GM18861 (cell line): ENCODE measurements at regions not wholly inside any gene's neighbourhood (a gene's known extent, or its start where the extent isn't known, plus 50 kb on each side); places are given as distances from the start of the nearest gene placed in this dataset.
"Not testable (repeated sequence)": the region's sequence is repeated elsewhere in the genome, so short reads cannot be mapped to it uniquely, and the experiment has no call there.

Experiments used
- ATAC-seq: cut with Tn5 transposase; IDR thresholded peaks from one replicate; pipeline ENCODE4 v1.9.1; 2021; ENCODE audit not compliant: unreplicated experiment

DNA sequence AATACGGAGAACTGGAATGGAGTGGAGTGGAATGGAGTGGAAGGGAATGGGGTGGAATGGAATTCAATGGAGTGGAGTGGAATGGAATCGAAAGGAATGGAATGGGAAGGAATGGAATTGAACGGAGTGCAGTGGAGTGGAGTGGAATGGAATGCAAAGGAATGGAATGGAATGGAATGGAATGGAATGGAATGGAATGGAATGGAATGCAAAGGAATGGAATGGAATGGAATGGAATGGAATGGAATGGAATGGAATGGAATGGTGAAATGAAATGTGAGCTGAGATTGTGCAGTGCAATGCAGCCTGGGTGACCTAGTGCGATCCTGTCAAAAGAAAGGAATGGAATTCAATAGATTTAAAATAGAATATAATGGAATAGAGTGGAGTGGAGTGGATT is 357.3 kb upstream of the WSB1 start:
- not testable (repeated sequence) for ATAC-seq

DNA sequence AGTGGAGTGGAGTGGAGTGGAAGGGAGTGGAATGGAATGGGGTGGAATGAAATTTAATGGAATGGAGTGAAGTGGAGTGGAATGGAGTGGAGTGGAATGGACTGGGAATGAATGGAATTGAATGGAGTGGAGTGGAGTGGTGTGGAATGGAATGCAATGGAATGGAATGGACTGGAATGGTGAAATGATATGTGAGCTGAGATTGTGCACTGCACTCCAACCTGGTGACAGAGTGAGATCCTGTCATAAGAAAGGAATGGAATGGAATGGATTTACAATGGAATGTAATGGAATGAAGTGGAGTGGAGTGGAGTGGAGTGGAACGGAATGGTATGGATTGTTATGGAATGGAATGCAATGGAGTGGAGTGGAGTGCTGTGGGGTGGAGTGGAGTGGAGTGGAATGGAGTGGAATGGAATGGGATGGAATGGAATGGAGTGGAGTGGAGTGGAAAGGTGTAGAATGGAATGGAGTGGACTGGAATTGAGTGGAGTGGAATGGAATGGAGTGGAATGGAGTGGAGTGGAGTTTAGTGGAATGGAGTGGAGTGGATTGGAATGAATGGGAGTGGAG is 356.1 kb upstream of the WSB1 start:
- ATAC-seq, result not testable (repeated sequence)

DNA sequence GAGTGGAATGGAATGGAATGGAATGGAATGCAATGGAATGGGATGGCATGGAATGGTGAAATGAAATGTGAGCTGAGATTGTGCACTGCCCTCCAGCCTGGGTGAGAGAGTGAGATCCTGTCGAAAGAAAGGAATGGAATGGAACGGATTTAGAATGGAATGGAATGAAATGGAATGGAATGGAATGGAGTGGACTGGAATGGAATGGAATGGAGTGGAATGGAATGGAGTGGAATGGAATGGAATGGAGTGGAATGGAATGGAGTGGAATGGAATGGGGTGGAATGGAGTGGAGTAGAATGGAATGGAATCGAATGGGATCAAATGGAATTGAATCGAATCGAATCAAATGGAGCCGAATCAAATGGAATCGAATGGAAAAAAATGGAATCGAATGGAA is 354.2 kb upstream of the WSB1 start:
- not testable (repeated sequence) for ATAC-seq

DNA sequence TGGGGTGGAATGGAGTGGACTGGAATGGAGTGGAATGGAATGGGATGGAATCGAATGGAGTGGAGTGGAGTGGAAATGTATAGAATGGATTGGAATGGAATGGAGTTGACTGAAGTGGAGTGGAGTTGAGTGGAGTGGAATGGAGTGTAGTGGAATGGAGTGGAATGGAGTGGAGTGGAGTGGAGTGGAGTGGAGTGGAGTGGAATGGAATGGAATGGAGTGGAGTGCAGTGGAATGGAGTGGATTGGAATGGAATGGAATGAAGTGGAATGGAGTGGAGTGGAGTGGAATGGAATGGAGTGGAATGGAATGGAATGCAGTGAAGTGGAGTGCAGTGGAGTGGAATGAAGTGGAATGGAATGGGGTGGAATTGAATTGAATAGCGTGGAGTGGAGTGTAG is 353.3 kb upstream of the WSB1 start:
- not testable (repeated sequence) for ATAC-seq

DNA sequence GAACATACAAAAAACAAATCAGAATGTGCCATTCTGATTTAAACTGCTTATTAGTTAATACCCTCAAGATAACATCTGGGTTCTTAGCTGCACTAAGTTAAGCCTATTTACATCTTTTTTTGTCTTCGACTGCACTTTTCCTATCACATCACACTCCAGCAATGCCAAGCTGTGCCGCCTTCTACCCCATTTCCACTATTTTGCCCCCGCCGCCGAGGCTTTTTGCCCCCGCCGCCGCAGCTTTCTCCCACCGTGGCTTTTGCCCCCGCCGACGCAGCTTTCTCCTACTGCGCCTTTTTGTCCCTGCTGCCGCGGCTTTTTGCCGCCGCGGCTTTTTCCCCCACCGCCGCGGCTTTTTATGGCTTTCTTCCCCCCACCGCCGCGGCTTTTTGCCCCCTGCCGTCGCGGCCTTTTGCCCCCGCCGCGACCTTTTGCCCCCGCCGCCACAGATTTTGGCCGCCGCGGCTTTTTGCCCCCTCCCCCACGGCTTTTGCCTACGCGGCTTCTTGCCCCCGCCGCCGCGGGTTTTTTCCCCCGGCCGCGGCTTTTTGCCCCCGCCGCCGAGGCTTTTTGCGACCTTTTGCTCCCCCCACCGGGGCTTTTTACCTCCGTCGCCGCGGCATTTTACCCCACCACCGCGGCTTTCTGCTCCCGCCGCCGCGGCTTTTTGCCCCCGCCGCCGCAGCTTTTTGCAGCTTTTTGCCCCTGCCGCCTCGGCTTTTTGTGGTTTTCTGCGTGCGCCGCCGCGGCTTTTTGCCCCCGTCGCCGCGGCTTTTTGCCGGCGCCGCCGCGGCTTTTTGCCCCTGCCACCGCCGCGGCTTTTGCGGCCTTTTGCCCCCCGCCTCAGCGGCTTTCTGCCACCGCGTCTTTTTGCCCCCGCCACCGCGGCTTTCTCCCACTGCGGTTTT is 331.4 kb upstream of the WSB1 start:
- no peak for ATAC-seq

DNA sequence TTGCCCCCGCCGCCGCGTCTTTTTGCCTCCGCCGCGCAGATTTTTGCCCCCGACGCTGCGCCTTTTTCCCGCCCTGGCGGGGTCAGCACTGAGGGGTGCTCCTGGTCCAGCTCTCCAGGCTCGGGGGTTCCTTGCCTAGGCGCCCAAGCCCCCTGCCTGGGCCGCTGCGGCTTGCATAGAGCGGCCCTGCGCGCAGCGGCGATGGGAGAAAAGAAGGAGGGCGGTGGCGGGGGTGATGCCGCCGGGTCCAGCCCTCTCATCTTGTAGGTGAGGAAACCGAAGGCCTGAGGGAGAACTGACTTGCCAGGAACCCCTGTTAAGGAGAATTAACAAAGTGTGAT is 330.8 kb upstream of the WSB1 start:
- no peak for ATAC-seq

DNA sequence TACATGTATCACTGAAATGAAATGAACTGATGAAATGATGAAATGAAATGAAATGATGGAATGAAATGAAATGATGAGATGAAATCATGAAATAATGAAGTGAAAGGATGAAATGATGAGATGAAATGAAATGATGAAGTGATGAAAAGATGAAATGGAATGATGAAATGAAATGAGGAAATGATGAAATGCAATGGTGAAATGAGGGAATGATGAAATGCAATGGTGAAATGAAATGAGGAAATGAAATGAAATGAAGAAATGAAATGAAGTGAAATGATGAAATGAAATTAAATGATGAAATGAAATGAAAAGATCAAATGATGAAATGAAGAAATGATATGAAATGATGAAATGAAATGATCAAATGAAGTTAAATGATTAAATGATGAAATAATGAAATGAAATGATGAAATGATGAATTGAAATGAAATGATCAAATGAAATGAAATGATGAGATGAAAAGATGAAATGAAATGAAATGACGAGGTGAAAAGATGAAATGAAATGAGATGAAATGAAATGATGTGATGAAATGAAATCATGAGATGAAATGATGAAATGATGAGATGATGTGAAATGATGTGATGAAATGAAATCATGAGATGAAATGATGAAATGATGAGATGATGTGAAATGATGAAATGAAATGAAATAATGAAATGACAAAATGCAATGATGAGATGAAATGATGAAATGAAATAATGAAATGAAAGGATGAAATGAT is 327.9 kb upstream of the WSB1 start:
- not testable (repeated sequence) for ATAC-seq

DNA sequence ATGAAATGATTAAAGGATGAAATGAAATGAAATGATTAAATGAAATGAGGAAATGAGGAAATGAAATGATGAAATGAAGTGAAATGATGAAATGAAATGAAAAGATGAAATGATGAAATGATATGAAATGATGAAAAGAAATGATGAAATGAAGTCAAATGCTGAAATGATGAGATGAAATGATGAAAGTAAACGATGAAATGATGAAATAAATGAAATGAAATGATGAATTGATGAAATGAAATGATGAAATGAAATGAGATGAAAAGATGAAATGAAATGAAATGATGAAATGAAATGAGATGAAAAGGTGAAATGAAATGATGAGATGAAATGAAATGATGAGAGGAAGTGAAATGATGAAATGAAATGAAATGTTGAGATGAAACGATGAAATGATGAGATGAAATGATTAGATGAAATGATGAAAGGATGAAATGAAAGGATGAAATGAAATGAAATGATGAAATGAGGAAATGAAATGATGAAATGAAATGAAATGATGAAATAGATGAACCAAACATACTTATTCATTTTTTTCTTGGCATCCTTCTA is 327.2 kb upstream of the WSB1 start:
- ATAC-seq, result not testable (repeated sequence)

DNA sequence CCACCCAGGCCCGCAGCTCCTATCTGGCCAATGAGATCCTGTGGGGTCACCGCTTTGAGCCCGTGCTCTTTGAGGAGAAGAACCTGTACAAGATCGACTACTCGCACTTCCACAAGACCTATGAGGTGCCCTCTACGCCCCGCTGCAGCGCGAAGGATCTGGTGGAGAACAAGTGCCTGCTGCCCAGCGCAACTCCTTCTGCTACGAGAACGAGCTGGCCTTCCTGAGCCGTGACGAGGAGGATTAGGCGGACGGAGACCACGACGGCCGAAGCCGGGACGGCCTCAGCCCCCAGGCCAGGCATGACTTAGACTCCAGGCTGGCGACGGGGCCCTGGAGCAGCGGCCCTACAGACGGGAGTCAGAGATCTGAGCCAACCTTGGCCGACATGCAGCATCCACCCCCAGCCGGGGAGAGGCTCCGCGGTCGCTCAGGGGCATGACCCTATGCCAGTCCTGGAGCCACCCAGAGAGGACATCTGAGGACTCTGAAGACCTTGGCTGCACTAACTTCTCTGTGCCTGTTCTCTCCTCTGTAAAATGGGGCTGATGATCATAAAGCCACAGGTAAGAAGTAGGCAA is 312.0 kb upstream of the WSB1 start:
- not testable (repeated sequence) for ATAC-seq

DNA sequence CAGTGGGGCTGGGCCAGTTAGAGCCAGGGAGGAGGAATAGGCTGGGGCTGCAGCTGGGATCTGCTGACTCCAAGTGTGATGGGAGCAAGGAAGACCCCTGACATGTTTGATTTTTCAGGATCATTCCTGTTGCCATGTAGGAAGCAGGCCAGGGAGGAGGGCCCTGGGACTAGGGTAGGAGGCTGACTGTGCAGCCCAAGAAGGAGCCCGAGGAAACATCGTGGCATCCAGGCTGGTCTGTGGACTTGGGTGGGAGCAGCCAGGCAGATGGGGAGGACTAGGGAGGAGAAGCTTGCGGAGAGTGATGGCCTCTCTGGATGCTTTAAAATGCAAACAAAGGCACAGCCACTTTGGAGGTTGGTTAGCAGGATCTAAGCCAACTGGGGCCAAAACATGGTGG is 311.4 kb upstream of the WSB1 start:
- ATAC-seq, result not testable (repeated sequence)

DNA sequence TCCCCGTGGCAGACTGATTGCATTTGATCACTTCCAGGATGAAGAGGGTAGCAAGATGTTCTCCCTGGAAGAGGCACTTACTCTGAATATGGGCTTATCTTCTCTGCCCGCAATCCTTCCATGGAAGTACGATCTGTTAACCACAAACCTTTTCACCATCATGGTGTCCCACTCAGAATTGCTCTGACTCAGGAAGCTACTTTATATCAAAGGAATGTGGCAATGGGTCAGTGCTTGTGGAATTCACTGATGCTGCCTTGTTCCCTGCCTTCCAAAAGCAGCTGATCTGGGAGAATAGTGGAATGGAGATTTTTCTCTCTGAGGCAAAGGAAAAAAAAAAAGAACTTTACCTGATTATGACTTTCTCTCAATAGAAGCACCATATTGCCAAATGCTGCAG is 306.1 kb upstream of the WSB1 start:
- not testable (repeated sequence) for ATAC-seq

DNA sequence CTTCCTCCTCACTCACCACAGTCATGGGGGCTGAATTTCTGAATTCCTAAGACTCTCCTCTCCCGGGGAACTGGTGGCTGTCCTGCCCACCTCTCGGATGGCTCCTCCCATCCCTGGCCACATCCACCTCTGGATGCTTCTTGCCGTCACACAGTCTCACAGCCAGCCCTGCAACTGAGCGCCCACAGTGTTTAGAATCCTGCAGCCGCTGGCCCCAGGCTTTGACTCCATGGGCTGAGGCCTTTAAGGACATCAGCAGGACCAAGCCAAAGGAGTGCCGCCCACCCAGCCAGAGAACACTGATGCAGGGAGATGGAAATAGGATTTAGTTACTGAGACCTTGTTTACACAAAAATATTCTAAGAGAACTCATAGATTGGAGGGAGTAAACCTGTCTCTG is 299.3 kb upstream of the WSB1 start:
- ATAC-seq, result not testable (repeated sequence)

DNA sequence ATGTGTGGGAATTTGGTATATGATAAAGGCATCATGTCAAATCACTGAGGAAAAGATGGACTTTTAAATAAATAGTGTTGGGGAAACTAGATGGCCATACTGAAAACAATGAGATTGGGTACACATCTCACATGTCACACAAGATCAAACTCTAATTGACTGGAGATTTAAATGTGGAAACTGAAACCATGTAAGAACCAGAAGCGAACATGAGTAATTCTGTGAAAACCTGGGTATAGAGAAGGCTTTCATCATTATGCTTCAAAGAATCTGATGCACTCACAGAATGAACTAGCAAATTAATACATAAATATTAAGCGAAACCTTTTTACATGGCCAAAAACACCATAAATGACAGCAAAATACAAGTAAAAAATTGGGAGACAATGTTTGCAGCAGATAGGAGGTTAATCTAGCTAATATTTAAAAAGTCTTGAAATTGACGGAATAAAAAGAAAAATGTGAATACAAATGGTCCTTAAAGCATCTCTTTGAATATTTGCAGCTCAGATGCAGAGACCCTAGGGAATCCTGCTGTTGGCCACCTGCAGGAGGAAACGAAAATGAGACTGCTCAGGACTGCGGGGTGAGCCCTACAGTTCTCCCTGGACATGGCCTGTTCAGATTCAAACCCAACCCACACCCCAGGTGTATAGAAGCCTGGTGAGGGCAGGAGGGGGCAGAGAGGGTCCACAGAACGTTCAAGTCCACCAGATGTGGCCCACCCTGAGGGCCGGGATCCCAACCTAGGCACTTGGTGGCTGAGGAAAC is 297.6 kb upstream of the WSB1 start:
- not testable (repeated sequence) for ATAC-seq

DNA sequence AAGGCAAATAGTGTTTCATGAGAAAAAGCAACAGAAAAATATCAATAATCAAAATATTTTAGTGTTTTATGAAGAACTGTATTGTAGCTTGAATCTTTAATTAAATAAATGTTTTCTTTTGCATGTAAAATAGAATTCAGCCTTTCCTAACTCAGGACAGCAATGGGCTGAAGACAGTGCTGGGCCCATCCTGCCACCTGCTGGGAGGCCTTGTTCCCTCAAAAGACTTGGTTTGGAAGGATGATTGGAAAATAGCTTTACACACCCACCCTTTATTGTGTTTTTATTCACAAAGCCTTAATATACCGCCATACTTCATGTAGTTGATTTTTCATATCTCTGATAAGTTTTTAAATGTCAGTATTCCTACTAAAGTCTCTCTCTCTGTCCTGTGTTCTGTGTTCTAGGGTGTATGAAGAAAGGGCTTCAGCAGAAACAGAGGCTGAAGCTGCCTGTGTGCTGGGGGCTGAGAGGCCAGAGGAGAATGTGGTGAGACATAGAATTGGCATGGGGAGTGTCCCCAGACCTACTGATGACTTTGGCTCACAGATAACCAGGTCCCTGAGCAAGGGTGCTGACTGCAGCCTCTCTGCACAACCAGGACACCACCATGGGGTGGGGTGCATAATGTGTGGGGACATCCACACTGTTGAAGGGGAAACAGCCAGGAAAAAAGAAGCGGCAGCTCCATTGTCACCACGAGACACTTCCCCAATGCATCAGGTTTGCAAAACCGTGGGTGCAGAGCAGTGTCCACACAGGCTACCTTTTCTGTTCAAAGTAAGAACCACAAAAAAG is 286.0 kb upstream of the WSB1 start:
- ATAC-seq, result not testable (repeated sequence)

DNA sequence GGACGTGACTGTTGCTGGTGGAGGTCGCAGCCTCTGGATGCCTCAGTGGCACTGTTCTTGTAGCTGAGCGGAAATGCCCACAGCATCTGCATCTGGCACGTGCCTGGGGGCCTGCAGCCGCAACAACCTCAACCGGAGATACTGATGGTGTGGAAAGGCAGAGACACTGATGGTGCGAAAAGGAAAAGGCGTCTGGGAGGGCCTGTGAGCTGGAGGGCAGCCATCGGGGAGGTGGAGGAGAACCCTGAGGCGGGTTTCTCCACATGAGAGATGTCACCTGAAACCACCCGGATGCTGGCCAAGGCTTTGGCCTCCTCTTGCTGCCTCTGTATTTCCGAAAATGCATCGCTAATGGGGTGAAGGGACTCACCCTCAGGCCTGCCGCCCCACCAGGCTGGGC is 284.8 kb upstream of the WSB1 start:
- no peak for ATAC-seq

DNA sequence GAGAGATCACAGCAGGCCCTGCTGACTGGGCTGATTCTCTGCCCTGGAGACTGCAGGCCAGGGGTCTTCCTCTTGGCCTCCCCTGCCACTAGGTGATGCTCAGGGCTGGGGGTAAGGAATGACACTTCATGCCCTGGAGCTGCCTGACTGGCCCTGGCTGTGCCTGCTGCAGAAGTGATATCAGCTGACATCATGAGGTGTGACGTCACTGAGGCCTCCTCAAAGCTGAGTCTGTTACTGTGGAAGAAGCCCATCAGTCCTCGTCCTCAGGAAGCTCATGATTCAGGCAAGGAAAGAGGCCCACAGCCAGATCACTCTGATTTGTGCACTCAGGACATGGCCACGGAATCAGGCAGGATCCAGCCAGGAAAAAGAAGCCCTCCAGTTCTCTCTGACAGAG is 283.8 kb upstream of the WSB1 start:
- ATAC-seq, result not testable (repeated sequence)

DNA sequence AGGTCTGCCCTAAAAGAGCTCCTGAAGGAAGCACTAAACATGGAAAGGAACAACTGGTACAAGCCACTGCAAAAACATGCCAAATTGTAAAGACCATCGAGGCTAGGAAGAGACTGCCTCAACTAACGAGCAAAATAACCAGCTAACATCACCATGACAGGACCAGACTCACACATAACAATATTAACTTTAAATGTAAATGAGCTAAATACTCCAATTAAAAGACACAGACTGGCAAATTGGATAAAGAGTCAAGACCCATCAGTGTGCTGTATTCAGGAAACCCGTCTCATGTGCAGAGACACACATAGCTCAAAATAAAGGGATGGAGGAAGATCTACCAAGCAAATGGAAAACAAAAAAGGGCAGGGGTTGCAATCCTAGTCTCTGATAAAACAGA is 263.4 kb upstream of the WSB1 start:
- not testable (repeated sequence) for ATAC-seq

DNA sequence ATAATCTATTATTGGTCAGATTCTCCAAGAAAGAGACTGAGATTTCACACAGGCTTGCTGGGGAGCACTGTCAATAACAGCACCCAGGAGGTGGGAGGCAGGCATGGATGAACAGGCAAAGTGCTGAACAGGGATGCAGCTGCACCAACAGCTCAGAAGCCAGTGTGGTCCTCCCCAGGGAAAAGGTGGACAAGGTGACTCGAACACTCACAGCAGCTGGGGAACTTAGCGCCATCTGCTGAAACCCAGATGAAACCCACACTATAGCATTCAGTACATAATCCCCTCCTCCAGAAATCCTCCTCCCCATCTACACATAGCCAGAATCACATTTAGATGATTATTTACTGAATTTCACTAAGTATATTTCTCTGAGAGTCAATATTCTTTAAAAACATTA is 255.2 kb upstream of the WSB1 start:
- ATAC-seq, result no peak

DNA sequence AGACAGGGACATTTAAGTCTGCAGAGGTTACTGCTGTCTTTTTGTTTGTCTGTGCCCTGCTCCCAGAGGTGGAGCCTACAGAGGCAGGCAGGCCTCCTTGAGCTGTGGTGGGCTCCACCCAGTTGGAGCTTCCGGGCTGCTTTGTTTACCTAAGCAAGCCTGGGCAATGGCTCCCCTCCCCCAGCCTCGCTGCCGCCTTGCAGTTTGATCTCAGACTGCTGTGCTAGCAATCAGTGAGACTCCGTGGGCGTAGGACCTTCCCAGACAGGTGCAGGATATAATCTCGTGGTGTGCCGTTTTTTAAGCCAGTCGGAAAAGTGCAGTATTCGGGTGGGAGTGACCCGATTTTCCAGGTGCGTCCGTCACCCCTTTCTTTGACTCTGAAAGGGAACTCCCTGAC is 248.9 kb upstream of the WSB1 start:
- ATAC-seq, result not testable (repeated sequence)
